ENCODE measurements at regions not wholly inside any gene's neighbourhood (a gene's known extent, or its start where the extent isn't known, plus 50 kb on each side); places are given as distances from the start of the nearest gene placed in this dataset.

DNA sequence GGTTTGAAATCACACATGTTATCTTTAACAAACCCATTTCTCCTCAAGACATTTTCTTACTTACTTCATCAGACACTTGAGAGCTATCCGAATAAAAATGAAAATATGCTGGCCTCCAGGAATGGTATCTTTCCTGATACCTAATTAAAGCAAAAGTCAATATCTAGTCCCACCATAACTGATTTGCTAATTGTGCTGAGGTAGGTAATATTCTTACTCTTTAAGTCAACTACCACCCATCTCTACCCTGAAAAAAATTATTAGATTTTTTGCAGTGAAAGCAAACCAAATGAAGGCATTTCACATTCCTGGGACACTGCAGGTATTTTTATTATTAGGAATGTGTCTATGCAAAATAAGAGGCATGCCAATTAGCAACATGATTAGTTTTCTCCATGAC, 175.8 kb downstream of the QDPR start:
- DNase-seq = no peak

DNA sequence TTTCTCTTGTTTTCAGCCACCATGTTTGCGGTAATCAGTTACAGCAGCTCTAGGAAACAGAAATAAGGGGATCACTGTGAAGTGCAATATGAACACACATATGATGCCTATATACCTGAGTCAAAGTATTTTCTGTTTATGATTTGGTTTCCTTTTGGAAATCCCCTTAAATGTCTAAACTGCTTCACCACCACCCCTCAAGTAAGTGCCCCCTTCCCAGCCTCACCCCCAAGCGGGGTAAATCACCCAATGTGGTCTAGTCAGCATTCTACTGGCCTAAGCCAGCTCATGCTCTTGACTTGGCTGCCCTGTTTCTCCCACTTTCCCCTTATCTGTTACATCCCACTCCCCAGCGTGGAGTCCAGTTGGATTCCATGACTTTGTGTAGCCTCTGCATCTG, 176.5 kb downstream of the QDPR start:
- DNase-seq = no peak

DNA sequence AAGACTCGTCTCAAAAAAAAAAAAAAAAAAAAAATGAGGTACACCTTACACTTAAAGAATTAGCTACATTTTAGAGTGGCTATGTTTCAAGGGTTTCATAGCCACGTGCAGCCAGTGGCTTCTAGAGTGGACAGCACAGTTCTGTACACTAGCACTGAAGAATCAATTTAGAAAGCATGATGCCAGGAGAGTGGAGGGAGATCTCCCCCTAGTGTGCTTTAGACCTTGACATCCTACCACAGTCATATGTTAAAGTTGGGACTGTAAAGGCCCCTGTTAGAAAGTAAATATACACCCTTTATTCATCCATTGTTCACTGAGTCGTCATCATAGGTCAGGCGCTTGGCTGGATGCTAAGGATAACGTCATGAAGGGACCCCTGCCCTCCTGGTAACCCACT, 179.4 kb downstream of the QDPR start:
- no peak for DNase-seq

DNA sequence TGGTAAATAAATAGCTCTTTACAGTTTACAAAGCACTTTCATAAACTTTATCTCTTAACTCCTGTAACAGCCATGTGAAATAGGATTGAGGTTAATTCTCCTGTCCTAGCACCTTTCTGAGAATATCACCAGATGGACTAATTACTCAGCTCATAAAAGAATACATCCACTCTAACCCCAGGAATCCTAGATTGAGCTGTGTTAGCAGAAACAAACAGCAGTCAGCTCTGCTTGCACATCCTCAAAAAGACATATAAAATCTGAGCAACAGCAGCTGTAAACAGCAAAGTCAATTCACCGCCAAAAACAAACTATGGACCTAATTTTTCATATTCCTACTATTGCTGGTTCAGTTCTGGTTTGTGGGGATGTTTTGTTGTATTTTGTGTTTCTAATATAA, 182.8 kb downstream of the QDPR start:
- no peak for DNase-seq

DNA sequence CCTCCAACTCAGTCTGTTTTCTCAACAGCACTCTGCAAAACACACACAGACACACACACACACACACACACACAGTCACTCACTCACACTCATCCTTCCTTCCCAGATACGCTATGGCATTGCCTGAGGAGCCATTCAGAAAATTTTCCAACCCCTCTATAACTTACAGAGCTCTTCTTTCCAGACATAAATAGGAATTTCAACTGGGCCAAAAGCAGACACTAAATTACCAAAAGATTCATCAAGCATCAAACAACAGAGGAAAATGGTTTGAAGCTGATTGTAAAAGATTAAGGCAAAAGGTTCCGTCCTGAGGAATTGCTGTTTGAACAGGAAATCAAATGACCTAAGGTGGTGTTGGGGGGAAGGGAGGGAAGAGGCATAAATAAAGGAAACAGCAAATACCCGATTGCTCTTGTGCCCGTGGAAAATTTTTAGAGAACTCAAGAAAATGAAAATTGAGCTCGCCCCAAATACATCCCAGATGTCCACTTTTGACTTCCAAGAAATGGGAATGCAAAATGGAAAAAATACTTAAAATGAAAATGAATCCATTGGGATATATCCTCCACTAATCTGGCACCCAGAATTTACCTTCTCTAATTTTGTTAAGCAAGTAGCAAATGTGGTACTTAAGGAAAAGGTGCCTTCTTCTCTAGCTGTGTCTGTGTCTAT, 183.6 kb downstream of the QDPR start:
- no peak for DNase-seq

DNA sequence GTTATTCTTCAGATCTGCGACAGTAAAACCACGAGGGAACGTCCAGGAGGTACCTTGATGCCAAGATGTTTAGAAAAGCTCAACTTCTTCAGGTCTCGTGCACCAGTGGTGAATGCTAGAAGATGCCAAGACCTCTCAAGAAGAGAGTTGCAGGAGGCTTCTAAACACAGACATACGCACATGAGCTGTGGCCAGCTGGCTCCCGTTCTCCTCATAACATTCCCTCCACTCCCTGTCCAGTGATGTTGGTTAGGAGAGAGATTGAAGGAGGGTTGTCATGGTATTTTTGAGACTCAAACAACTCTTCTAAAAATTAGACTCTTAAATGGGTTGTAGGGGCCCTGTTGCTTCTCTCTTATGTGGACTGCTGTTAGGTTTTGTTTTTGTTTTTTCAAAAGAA, 184.3 kb downstream of the QDPR start:
- no peak for DNase-seq

DNA sequence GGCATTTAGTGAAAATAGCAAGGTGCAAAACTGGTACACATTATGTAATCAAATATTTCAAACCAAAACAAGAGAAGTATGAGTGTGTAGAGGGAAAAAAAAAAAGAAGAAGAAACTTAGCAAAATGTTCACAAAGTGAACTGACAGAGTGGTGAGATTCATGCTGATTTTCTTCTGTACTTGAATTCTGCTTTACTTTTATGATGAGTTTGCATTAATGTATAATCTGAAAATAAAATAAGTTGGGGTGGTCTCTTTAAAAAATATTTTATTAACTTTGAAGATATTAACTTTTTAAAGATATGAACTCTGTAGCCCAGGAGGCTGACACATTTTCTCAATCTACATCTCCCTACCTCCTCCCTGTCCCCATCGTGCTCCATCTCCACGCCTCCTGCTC, 185.1 kb downstream of the QDPR start:
- DNase-seq = no peak

DNA sequence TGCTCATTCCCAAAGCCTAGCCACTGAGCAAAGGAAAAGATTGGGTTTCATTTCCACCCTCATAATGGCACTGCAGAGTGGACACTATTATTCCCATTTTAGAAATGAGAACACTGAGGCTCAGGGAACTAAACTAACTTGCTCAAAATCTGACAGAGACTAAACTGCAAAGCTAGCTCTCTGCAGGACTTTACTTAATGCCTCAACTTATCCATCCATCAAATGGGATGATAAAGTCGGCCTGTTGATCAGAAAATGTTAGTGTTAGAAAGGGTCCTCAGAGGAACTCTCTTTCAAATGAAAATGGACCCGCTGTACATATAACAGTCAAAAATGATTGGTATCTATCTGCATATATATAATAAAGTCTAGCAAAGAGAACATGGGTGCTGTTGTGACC, 186.8 kb downstream of the QDPR start:
- DNase-seq = no peak

DNA sequence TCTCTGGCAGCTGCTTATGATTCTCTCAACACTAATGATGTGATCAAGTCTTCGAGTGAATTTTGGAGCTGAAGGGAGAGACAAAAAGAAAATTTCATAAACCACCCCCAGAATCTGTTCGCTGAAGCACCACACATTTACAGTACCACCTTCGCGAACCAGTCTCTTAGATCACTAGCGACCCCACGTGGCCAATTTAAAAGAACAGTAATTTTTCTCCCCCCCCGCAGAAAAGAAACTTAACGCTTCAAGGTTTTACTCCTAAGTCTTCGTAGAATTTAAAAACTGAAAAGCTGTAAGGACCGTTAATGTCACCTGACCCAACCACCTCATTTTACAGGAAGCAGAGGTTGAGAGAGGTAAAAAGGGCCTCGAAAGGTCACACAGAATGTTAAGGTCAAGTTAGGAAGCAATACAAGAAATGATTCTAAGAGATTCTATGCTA, 187.5 kb downstream of the QDPR start:
- DNase-seq = peak in 1 of 2 donors; percentile 60

DNA sequence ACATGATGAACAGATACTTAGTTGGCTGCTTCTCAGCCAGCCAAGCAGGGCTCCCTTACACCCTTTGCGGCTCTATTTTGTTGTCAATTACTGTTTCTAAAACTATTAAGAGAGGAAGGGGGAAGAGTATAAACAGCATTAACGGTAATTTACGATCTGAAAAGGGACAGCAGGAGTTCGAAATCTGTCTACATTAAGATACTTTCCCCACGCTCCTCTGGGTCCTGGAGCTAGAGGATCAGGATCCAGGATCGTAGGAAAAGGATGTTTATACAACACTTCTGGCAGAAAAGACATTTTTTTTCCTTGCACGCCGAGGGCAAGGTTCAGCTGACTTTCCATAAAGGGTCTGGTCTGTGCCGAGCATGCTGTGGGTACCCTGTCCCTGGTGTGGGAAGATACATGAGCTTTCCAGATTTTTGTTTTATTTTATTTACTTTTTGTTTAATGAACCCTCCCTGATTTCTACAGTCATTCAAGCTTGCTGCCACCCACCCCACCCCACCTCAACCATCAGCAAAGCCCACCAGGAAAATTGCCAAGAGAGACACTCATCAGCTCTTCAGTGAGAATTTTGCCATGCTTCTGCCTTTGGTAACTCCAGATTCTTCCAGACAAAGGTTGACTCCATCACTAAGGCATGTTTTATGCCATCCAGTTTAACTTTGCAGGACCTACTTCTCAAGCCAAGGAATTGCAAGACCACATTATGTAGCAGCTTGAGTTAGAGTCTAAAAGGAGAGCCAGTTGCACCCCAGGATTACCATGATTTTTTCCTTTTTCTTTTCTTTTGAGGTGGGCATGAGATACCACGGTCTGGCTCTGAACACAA, 188.1 kb downstream of the QDPR start:
- DNase-seq = no peak

DNA sequence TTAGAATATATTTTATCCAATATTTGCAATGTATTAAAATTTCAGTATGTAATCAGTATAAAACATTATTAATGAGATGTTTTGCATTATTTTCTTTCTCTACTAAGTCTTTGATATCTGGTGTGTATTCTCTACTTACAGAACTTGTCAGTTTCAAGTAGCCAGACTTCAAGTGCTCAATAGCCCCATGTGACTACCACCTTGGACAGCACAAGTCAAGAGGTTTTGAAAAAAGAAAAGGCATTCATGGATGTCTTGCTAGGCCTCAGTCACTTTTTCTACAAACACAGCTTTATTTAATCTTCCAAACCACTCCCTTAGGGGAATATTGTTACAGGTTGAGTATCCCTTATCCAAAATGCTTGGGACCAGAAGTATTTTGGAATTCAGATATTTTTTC, 189.4 kb downstream of the QDPR start:
- no peak for DNase-seq

DNA sequence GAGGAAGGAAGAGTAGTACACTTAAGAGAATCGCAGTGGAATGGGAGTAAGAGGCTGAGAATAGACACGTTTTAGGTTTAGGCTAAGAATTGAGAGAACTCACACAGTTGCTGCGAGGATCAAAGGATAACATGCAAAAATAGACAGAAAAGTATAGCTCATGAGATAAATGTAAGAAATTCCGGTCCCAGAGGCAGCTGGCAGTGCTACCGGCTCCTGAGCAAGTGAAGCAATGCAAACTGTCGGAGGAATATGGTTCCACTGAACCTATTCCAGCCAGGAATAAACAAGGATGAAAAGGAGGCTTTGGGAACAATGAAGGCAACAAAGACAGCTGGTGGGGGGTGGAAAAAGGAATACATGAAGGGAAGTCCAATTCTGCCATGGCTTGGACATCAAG, 191.8 kb downstream of the QDPR start:
- DNase-seq = no peak

DNA sequence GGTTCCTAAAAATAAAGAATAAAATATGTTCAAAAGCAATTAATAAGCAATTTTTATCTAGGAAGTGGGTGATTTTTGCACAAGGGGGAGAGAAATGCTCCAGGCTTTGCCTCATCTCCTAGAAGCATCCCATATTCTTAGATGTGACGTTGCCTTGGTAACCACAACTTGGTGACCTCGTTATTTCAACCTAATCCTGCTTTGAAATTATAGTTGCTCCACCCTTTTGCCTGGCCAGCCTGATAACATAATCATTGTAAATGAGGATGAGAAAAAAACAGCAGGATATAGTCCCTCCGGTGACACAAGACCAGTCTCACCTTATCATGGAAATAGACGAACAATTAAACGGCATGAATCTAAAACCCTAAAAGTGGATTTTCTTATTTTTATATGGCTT, 194.4 kb downstream of the QDPR start:
- DNase-seq = no peak

DNA sequence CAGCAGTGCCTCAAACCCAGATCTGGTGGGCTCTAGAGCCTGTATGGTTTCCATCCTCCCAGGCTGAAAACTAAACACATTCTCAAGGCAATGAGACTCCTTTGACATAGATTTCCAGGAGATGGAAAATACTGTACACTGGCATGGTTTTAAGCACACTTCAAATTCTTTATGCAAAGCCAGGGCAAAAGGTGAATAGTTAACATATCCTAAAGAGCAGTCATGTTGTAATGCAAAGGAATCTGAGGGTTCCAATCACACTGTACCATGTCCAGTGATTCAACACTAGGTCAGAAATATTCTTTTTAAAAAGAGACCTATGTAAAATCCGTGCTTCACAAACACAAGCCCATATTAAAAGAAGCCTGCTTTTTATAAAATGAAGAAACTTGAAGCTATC, 195.3 kb downstream of the QDPR start:
- no peak for DNase-seq

DNA sequence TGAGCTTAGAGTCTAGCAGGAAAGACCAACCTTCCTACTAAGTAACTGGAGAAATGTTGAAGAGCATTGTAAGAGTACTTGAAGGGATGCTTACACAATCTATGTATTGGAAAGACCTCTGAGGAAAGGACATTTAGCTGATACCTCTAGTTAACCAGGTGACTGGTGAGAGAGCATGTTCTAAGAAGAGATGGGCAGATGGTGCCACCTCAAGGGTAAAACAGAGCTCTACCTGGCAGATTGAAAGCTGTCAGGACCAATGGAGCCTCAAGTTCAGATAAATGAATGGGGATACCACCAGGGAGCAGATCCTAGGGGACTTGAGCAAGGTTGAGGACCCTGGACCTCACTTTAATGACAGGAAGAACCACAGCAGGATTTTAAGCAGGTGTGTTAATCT, 196.4 kb downstream of the QDPR start:
- no peak for DNase-seq

DNA sequence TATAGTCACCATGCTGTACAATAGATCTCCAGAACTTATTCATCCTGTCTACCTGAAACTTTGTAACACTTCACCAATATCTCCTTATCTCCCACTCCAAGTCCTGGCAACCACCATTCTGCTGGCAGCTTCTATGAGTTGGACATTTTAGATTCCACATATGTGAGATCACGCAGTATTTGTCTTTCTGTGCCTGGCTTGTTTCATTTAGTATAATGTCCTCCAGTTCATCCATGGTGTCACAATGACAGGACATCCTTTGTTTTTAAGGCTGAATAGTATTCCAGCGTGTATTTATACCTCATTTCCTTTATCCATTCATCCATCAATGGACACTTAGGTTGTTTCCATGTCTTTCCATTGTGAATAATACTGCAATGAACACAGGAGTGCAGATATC, 198.7 kb downstream of the QDPR start:
- DNase-seq = no peak

DNA sequence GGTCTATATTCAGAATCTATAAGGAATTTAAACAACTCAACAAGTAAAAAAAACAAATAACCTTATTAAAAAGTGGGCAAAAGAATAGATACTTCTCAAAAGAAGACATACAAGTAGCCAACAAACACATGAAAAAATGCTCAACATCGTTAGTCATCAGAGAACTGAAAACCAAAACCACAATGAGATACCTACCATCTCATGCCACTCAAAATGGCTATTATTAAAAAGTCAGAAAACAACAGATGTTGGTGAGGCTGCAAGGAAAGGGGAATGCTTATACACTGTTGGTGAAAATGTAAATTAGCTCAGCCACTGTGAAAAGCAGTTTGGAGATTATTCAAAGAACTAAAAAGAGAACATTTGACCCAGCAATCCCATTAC, 201.6 kb downstream of the QDPR start:
- no peak for DNase-seq

DNA sequence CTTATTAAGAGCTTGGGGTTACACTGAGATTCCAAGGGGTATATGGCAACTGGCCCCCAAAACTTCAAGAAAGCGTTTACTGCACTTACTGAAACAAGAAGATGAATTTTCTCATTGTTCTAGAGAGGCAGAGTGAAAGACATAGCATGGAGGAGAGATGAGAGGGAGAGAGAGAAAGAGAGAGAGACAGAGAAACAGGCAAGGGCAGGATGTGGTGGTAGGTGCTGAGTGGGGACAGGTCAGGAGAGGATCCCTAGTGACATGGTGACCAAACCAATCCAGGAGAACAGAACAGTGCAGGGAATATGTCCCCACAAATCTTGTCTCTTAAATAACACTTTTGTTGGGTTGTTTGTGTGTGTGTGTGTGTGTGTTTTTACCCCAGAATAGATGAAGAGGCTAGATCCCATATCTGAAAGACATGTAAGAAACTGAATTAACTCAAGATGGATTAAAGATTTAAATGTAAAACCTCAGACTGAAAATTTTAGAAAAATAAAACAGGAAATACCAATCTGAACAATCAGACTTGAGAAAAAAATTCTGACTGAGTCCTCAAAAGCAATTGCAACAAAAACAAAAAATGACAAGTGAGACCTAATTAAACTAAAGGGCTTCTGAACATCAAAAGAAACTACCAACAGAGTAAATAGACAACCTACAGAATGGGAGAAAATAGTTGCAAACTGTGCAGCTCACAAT, 202.2 kb downstream of the QDPR start:
- DNase-seq = no peak

DNA sequence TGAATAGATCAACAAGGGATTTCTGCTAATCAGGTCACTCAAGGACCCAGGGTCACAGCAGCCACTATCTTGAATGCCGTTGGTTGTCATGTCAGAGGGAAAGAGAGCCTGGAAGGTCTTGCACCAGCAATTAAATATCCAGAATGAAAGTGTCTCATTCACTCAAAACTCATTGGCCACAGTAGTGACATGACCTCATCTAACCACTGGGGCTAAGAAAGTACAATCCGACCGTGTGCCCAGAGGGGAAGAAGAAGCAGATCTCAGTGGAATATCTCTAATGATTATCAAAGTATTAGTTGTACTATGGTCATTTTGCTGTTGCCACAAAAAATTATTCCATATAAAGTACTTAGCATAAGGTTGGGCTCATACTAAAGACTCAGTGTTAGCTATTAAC, 210.0 kb downstream of the QDPR start:
- DNase-seq = no peak

DNA sequence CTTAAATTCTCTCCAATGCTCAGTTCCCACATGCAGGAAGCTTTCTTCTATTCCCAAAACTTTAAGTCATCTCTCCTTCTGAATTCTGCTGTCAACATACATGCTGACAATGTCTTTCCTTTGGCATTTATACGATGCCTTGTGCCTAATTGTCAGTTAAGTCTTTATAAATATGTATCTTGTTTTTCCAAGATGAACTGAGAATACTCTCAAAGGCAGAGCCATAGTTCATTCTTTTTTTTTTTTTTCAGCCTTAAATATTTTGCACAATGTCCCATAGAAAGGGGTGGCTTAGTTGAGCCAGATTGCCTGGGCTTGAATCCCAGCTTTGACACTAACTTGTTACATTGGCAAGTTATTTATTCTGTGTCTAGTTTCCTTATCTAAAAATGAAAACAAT, 210.6 kb downstream of the QDPR start:
- DNase-seq = no peak

DNA sequence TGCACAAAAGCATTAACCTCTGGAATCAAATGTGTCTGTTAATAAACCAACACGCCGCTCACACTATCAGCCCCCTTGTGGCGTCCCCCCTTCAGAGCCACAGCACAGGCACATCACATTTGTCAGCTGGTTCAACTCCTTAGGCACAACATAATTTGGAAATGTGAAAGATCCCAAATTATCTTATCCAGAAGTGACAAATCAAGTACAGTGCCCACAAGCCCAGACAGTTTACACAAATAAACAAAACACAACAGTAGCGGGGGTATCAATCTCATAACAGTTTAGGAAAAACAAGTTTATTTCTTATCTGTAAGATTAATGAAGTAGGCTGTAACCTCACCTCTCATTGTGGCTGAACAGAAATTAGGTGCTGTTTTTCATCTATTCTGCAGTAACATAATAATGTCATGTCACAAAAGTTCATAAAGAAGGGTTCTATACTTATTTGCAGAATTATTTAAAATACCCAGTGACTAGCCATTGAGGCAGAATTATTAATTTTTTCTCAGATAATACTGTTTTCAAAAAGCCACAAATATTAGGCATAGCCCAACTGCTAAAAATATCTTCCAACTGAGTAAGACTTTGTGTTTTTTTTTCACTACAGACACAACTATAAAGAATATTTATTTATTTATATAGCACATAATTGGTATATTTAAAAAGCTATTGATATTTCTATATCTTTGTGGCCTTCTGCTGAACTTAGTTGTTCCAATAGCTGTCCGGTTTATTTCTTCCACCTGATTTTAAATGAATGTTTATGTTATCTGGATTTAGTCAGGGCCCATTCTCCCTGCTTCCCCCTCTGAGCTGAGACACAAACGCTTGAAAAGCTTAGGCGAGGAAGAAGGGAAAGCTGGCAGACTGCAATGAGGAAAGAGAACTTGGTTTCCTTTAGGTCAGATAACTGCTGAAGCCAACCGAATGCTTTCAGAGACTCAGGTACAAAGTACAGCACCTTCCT, 214.7 kb downstream of the QDPR start:
- no peak for DNase-seq

DNA sequence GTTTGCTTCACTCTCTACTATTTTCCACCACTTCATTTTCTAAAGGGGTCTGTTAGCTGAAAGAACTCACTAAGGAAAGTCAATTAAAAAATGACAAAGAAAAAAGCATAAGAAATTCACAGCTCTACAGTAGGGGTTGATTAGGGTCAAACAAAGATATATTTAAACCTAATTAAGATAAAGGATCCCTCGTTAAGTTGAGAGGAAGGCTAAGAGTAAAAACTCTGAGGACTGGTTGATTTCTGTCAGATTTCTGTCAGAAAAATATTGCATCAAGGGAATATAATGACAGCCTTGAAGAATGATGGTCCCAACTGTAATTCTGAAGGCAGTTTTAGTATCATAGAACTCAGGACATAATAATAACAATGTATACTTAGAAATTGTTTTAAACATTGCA, 218.0 kb downstream of the QDPR start:
- DNase-seq = no peak

DNA sequence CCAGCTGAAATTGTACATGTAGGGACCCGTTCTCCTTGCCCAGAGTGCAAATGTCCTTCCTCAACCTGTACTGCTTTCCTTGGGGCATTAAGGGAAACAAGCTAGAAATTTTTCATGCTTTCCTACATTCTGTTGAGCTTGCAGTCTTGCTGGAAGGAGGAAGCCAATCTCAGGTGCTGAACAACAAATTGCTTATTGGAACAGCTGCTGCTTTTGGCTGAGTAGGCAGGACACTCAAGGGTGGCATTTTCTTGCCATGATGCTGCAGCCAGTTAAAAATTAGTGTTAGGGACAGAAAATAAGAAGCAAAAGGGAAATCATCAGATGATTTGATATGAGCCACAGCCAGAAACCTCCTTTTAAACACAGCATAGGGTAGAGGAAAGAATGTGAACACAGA, 223.7 kb downstream of the QDPR start:
- no peak for DNase-seq
